ENCODE measurements at regions not wholly inside any gene's neighbourhood (a gene's known extent, or its start where the extent isn't known, plus 50 kb on each side); places are given as distances from the start of the nearest gene placed in this dataset.

GRCh38 chr10:92766451-92766850 lies 76.7 kb downstream of the HHEX start:
- TF ChIP-seq CTCF (IDR thresholded peaks at IDR 0.05 in 8 of 11, conservative IDR thresholded peaks at IDR 0.05 in 3 of 11) (no peak), POLR2A (IDR thresholded peaks at IDR 0.05) (no peak), POLR2AphosphoS5 (IDR thresholded peaks at IDR 0.05) (no peak)

Measured in spleen (tissue), 7 donors.